ENCODE measurements at regions not wholly inside any gene's neighbourhood (a gene's known extent, or its start where the extent isn't known, plus 50 kb on each side); places are given as distances from the start of the nearest gene placed in this dataset.

- DNase-seq (ENCODE audit: low read depth in 2 of 2), result no peak
Measured at GRCh38 chr2:199627417-199627816, 169.7 kb upstream of the SATB2 start.

GRCh38 chr2:199624958-199625357 lies 167.2 kb upstream of the SATB2 start:
- DNase-seq (ENCODE audit: low read depth in 2 of 2), result no peak

GRCh38 chr2:199612509-199613130 lies 154.9 kb upstream of the SATB2 start:
- no peak for DNase-seq (ENCODE audit: low read depth in 2 of 2)

GRCh38 chr2:199607914-199608313 lies 150.2 kb upstream of the SATB2 start:
- DNase-seq (ENCODE audit: low read depth in 2 of 2), result no peak

DNA sequence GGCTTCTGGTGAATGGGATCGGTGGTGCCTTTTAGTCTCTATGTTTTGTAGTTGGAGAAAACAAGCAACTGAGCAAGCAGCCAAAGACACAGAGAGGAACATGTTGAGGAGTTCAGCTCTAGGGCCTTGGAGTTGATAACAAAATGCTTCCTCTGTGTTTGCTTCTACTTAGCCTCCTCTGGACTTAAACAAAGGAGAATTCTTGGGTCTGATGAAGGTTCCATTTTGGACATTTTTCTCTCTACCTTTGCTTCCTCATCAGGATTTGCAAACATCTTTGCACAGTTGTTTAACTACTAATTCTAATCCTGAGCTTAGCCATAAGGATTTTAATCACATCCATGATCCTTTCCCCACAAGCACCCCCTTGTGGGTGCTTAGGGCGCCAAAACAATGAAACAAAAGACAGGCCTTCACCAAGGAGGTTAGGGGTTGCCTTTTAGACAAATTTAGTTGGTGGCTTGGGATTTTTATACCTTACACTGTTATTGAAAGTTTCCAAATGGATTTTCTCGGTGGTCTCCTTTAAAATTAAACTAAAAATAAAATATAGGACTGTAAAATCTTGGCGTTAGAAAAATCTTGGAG lies 148.5 kb upstream of the SATB2 start:
- no peak for DNase-seq (ENCODE audit: low read depth in 2 of 2)

DNA sequence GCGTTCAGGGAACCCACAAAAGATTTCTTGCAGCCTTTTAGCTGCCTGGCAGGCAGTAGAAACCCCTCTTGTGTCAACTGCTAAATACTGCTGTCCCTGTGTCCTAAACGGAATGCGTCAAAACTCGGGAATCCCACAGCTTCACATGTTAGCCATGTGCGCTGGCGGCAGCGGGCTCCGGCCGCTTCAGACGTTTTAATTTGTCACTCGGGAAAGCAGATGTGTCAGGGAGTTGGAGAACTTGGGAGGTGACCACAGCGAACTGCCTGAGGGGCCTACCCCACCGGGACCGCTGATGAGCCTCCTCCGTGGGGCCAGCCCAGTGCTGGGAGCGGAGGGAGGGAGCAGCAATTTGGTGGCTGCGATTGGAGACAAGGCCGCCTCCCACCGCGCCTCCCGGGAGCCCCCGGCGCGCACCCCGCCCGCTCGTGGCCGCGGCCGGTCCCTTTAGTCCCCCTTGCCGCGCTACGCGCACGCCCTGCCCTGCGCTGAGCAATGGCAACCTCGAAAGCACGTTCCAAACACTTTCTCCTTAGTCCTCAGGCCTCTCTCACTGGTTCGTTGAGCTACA lies 146.1 kb upstream of the SATB2 start:
- DNase-seq (ENCODE audit: low read depth in 2 of 2), result no peak

- no peak for DNase-seq (ENCODE audit: low read depth in 2 of 2)
Measured at GRCh38 chr2:199602896-199603717, 145.4 kb upstream of the SATB2 start.

DNA sequence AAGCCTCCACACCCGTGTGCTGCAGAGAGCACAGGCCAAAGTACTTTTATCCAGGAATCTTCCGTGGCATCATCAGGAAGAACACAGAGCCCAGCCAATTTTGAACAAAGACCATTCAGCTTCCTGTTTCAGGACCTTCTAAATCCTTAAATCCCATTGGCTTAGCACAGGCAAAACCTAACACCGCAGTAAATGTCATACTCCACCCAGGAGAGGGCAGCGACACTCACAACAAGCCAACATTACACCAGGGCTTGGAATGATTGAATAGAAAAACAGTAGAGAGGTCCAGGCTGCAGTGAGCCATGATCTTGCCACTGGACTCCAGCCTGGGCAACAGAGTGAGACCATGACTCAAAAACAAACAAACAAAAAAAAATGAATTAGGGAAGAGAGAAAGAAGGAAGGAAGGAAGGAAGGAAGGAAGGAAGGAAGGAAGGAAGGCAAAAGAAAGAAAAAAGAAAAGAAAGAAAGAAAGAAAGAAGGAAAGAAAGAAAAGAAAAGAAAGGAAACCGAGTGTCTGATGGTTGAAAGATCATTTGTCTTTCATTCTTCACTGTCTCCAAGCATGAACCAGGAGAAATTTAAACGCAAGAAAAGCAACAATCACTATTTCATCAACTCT lies 144.6 kb upstream of the SATB2 start:
- DNase-seq (ENCODE audit: low read depth in 2 of 2), result no peak

DNA sequence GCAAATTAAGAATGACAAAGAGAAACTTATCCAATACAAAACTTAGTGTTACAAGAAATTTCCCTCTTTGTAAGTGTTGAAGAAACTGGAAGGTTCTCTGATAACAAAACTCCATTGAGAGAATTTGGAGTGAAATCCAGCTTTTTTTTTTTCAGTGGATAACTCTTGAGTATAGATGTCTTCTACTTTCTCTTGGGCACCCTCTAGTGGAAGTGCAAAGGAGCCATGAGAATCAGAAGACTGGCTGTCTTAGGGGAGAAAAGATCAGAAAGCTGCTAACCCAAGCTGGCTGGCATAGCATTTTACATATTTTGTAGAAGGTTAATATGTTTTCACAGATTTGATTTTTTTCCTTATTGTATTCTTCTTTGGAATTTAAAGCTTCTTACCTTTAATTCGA lies 138.8 kb upstream of the SATB2 start:
- no peak for DNase-seq (ENCODE audit: low read depth in 2 of 2)

- DNase-seq (ENCODE audit: low read depth in 2 of 2), result no peak
Measured at GRCh38 chr2:199594443-199594842, 136.7 kb upstream of the SATB2 start.

GRCh38 chr2:199591826-199592225 lies 134.1 kb upstream of the SATB2 start:
- DNase-seq (ENCODE audit: low read depth in 2 of 2), result no peak

DNA sequence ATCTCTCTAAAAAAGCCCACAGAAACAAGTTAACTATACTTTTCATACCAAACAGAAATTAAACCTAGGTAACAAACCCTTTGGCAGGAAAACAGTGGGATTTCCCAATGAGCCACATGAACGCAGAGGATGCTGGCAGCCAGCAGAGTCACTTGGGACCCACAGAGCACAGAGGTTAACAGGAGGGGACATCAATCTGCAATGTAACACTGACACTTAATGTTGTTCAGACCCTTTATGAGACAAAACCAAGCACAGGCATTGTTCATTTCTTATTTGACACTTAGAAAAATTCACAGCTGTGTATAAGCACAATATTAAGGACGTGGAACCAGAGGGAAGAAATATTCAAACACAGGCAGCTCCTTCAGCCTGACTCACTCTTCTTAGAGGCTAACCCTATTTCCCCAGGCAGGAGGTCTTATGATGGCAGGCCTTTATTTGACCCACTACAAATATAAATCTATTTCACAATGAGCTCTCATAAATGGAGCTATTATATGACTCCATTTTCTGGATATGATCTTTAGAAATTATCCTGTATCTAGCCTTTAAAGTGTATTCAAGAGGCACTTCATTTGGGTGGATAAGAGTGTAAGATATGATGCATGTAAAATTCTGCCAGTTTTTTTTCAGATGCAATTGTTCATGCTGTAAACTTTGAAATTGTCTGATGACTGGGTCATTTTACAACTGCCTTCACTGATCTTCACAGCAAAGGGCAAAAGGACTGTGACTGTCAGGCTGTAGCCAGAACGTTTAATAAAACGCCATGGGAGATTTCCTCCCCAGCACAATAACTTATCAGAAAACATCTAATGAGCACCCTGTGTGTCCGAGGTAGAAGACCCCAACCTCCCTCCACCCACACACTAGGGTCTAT lies 132.8 kb upstream of the SATB2 start:
- DNase-seq (ENCODE audit: low read depth in 2 of 2), result no peak

DNA sequence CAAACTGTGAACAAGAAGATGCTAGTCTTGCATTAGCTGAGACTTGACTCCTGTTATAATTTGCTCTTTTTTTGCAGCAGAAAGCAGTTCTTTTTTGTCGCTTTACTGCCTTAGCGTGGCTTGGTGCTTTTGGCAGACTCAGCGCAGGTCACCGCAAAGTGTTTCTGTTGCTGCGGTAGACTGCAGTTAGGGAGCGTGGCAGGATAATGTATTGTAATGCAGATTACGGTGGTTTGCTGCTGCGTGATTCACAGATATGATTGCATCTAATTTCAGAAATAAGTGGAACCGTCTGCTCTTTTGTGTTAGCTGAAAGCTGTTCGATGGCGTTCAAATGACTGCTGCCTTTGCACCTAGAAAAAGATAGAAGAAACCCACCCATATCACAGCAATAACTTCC lies 131.6 kb upstream of the SATB2 start:
- no peak for DNase-seq (ENCODE audit: low read depth in 2 of 2)

- DNase-seq (ENCODE audit: low read depth in 2 of 2), result no peak
Measured at GRCh38 chr2:199588054-199588453, 130.3 kb upstream of the SATB2 start.

GRCh38 chr2:199586646-199587045 lies 128.9 kb upstream of the SATB2 start:
- DNase-seq (ENCODE audit: low read depth in 2 of 2), result no peak

GRCh38 chr2:199583676-199584075 lies 125.9 kb upstream of the SATB2 start:
- no peak for DNase-seq (ENCODE audit: low read depth in 2 of 2)

GRCh38 chr2:199581935-199582360 lies 124.2 kb upstream of the SATB2 start:
- no peak for DNase-seq (ENCODE audit: low read depth in 2 of 2)

DNA sequence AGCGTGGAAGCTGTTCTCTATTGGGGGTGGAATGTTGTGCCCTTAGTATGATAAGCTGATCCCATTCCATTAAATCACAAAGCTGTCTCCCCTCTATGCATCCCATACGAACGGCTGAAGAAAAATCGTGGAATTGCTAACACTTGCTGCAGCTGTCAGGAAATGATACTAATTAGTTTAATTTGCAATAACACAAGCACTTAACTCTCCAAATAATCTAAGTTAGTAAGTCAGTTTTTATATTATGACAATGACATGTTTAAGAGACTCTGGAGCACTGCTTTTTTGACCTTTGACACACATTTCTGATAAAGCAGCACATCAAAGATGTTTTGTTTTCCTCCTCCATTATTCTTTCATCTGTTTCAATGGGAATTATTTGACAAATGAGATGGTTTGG lies 123.7 kb upstream of the SATB2 start:
- no peak for DNase-seq (ENCODE audit: low read depth in 2 of 2)

DNA sequence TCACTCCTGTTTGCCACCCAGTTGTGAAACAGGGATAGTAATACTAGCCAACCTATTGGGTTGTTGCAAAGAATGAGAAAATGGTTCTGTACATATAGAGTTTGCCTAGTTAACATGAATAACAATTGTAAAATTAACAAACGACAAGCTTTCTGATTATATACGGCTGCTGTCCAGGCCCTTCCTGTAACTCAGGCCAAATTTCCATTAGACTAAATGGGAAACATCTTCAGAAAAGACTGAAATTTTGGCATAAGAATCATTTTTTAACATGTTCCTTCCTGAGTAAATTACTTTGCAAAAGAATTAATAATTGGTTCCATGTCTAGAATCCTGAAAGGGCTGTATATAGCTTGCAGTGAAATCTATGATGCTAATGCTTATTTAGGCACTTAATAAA lies 117.7 kb upstream of the SATB2 start:
- no peak for DNase-seq (ENCODE audit: low read depth in 2 of 2)

DNA sequence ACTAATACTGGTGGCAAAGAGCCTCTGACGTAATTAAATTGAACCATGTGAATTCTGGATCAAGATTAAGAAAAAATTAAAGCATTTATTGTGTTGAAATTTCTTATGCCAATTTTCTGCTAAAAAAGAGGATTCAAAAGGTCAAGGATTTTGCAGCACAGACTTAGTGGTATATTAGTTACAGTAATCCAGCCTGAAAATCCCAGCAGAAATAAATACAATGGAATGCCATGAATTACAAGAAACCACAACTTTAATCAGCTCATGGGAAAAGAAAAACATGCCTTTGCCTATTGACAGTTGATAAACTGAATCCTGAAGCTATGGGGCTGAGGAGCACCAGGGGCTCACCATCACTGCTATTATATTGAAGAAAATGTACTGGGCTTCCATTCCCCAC lies 114.8 kb upstream of the SATB2 start:
- no peak for DNase-seq (ENCODE audit: low read depth in 2 of 2)

DNA sequence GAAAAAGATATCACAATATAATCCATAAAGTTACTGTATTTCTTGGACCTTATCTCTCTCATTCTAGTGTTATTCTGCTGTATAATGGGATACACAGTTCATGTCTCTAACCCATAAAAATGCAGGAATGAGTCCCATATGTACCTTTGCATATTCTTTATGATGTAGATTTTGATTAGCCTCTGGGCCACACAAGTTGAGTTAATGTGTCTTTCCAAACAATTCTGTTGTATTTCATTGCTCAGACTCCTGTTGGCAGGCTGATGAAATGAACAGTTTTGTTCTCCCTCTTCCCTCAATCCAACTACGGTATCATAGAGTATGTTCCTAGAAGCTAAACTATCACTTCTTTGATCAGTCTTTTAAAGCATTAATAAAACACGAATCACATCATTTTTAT lies 113.2 kb upstream of the SATB2 start:
- no peak for DNase-seq (ENCODE audit: low read depth in 2 of 2)

All from stimulated activated CD4-positive, alpha-beta T cell treated with anti-CD3 and anti-CD28 coated beads, Interleukin-4, amount 100 ng/mL, for 48 hours (primary cell).